ENCODE measurements at regions not wholly inside any gene's neighbourhood (a gene's known extent, or its start where the extent isn't known, plus 50 kb on each side); places are given as distances from the start of the nearest gene placed in this dataset.
"Not testable (repeated sequence)": the region's sequence is repeated elsewhere in the genome, so short reads cannot be mapped to it uniquely, and the experiment has no call there.

DNA sequence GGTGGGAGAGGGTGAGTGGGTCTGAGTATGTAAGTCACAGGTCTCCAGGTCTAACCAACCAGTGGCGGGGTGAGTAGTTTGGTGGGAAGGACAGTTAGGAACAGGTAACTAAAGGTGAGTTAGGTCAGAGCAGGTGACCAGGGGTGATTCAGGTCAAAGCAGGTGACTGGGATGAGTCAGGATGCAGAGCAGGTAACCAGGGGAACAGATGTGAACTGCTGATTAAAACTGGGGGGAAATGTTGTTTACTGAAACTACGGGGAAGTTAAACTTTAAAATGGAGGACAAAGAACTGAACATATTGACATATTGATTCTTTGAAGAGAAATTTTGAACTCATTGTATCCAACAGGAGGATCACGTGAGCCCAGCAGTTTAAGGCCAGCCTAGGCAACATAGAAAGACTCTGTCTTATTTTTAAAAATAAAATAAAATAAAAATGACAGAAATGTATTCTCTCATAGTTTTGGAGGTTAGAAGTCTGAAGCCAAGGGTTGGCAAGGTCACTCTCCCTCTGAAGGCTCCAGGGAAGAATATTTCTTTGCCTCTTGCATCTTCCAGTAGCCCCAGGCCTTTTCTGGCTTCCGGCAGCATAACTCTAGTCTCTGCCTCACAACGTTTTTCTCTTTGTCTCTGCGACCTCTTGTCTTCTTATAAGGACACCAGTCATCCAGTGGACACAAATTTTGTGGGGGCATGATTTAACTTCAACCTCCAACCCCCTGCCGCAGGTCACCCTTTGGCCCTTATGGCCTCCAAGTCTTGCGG lies 64.3 kb upstream of the TINAGL1 start:
- no peak for DNase-seq

- DNase-seq, result no peak
These were observed 62.2 kb upstream of the TINAGL1 start for GRCh38 chr1:31514117-31514516.

- DNase-seq, result no peak
These were observed 61.1 kb upstream of the TINAGL1 start for GRCh38 chr1:31515056-31515775.

DNA sequence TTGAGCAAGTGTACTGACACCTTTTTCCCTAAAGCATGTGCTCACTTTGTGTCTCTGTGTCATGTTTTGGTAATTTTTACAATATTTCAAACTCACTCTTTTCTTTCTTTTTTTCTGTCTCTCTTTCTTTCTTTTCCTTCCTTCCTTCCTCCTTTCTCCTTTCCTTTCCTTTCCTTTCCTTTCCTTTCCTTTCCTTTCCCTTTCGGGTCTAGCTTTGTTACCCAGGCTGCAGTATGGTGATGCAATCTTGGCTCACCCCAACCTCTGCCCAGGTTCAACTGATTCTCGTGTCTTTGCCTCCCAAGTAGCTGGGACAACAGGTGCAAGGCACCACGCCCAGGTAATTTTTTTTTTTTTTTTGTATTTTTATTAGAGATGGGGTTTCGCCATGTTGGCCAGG lies 60.4 kb upstream of the TINAGL1 start:
- no peak for DNase-seq

- no peak for DNase-seq
These were observed 59.0 kb upstream of the TINAGL1 start for GRCh38 chr1:31517301-31517700.

- DNase-seq, result not testable (repeated sequence)
These were observed 58.3 kb upstream of the TINAGL1 start for GRCh38 chr1:31517986-31518385.

GRCh38 chr1:31521761-31522555 lies 54.4 kb upstream of the TINAGL1 start:
- no peak for DNase-seq

- no peak for DNase-seq
These were observed 53.8 kb upstream of the TINAGL1 start for GRCh38 chr1:31522556-31522845.

- DNase-seq, result no peak
These were observed 53.3 kb upstream of the TINAGL1 start for GRCh38 chr1:31523012-31523411.

- DNase-seq, result no peak
These were observed 52.5 kb upstream of the TINAGL1 start for GRCh38 chr1:31523769-31524168.

- DNase-seq, result no peak
These were observed 52.0 kb upstream of the TINAGL1 start for GRCh38 chr1:31524186-31524901.
